GM13976 (cell line): ENCODE measurements at regions not wholly inside any gene's neighbourhood (a gene's known extent, or its start where the extent isn't known, plus 50 kb on each side); places are given as distances from the start of the nearest gene placed in this dataset.

ENCODE experiments used
- DNase-seq: peaks from one replicate; pipeline ENCODE4 v3.0.0; 2012; ENCODE audit warnings: low spot score
- CTCF ChIP-seq: IDR thresholded peaks from 2 replicates; pipeline ENCODE4 v1.5.1; 2012; ENCODE audit warnings: borderline replicate concordance, mild to moderate bottlenecking; ENCODE audit not compliant: insufficient read depth; ENCODE audit errors: extremely low read depth, missing control alignments, control extremely low read depth
- in situ Hi-C: fragments of 300-500 bp; cut with MboI; formaldehyde crosslinking; loops from one replicate; pipeline ENCODE4 v1.12.0; 2022; ENCODE audit warnings: low sequenced_read_pairs, mixed read lengths, inconsistent platforms; ENCODE audit not compliant: unreplicated experiment

DNA sequence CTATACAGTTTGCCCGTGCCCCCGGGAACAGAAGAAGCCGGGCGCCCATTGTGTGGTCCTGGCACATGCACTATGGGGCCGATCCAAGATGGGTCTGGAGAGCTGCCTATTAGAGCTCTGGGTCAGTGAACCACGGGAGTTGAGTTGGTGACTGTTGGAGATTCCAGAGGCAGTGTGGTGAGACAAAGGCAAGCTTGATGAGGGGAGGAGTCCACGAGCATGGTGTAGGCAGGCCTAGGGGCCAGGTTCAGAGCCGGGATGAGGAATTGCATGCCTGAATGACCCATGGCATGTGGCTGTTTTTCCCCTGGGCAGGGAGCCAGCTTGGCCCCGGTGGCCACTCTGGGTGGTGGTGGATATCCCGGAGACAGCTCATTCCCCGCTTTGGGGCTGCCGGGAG lies 84.4 kb upstream of the STC2 start:
- no peak for TF ChIP-seq CTCF
- in situ Hi-C loops, result no loop called here

GRCh38 chr5:173411791-173412555 lies 83.8 kb upstream of the STC2 start:
- in situ Hi-C loops, result no loop called here
- no peak for DNase-seq
- no peak for TF ChIP-seq CTCF

More for the DNA sequence above, 84.4 kb upstream of the STC2 start:
- no peak for DNase-seq

DNA sequence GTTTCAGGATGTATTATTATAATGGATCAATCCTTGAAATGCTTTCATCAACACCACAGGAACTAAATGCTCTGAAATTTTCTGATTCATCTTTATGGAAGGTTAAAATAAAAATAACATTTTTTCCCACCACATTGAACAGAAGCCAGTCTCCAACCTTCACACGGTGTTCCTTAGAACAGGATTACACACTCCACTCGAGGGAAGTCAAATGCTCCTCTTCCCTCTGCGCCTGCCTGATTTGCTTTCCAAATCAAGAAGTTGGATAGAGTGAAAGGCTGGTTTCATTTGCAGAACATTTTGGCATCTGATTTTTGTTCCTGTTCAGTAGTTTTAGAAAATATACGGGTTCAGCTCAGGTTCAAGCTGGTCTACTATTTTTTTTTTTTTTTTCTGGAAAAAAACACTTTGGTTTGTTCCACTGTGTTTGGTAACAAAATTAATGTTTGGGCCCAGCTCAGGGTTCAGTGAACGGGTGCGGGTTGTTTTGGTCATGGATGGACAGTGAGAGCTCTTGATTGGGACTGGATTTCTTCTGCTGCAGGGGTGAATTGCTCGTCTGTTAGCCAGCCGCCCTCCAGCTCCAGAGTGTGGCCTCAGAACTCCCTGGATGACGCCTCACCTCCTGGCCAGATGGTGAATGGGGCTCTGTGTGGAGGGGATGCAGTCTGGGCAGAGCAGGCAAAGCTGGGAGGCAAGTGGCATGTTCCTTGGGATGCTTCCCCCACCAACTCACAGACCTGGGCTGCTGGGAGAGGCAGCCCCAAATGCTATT lies 82.4 kb upstream of the STC2 start:
- in situ Hi-C loops, result no loop called here
- no peak for TF ChIP-seq CTCF

DNA sequence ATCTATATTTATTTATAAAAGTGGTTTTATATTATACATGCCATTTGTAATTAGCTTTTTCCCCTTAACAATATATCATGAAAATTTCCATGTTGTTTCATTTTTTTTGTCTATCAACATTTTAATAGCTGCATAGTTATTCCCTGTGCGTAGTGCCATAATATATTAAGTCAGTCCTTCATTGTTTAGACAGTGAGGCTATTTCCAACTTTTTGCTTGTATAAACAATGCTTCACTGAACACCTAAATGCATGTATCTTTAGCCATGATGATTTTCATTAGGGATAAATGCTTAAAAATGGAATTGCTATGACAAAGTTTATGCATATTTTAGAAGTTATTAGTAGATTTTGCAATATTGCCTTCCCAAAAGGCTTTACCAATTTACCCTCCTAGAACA lies 80.7 kb upstream of the STC2 start:
- in situ Hi-C loops, result no loop called here
- no peak for TF ChIP-seq CTCF
- DNase-seq, result no peak

More for the DNA sequence above, 82.4 kb upstream of the STC2 start:
- DNase-seq, result no peak

DNA sequence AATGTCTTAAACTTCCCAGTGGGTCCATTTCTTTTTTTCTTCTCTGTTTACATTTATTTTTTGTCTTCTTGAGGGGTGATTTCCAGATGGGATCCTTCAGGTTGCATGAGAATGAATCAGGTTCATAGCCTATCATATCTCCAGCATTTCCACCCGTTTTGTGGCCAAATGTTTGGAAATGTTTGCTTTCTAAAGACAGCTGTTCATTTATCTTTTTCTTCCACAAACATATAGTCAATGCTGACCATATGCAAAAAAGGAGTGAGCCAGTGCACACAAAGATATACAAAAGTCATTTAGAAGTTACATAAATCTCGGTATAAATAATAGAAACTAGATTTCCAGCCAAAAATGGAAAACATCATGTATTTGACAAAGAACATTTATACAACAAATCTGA lies 71.6 kb upstream of the STC2 start:
- DNase-seq, result no peak
- in situ Hi-C loops, result no loop called here
- TF ChIP-seq CTCF, result no peak

- no peak for DNase-seq
- TF ChIP-seq CTCF, result no peak
- in situ Hi-C loops, result no loop called here
Measured at GRCh38 chr5:173397516-173397915, 69.3 kb upstream of the STC2 start.
